ENCODE measurements at regions not wholly inside any gene's neighbourhood (a gene's known extent, or its start where the extent isn't known, plus 50 kb on each side); places are given as distances from the start of the nearest gene placed in this dataset.

DNA sequence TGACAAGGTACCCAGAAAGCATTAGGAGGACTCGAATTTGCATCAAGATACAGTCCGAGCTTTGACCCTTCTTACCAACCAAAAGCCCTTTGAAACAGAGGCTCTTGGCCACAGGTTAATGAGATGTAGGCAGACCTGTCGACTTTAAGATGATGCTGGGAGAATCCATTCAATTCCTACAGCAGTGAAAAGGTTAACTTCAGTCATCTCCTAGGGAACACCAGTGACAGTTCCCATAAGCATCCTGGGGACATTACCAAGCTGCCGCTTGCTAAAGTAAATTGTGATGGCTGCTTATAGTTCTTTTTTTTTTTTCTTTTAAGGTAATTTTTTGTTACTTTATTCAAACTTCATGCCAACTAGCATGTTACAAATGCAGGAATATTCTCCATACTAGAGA, 379.3 kb downstream of the SOX11 start:
- peak; percentile 10 for DNase-seq

DNA sequence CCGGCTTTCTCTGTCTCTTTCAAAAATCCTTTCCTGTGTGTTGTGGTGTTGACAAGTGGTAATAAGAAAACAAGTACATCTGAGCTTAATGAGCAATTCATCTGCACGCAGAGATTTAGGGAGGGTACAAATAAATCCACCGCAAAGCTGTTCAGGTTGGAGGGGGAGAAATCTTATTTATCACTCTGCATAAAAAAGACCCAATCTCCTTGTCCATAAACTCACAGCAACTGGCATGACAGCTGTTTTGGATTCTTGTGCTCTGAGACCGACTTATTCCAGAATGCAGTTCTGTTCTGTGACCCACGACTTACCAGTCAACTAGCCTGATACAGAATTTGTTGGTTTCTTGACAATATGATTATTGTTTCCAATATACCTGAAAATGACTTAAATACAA, 380.1 kb downstream of the SOX11 start:
- peak; percentile 25 for DNase-seq

DNA sequence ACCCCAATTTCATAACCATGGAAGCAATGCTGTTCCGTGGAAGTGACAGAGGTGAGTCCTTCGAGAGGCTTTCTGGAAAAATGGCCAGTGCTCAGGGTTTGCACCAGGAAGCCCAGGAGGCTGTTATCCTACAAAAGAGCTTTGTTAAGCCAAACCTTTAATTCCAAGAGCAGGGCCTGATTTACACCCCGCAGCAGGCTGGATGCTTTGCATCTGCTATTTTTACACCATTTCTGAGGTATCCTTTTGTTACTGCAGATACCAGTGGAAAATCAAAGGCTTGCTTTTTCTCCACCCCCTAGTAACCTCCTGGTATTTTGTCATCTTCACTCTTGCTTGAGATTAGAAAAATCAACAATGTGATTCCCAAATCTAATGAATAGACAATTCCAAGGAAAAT, 380.6 kb downstream of the SOX11 start:
- DNase-seq = peak; percentile 62

DNA sequence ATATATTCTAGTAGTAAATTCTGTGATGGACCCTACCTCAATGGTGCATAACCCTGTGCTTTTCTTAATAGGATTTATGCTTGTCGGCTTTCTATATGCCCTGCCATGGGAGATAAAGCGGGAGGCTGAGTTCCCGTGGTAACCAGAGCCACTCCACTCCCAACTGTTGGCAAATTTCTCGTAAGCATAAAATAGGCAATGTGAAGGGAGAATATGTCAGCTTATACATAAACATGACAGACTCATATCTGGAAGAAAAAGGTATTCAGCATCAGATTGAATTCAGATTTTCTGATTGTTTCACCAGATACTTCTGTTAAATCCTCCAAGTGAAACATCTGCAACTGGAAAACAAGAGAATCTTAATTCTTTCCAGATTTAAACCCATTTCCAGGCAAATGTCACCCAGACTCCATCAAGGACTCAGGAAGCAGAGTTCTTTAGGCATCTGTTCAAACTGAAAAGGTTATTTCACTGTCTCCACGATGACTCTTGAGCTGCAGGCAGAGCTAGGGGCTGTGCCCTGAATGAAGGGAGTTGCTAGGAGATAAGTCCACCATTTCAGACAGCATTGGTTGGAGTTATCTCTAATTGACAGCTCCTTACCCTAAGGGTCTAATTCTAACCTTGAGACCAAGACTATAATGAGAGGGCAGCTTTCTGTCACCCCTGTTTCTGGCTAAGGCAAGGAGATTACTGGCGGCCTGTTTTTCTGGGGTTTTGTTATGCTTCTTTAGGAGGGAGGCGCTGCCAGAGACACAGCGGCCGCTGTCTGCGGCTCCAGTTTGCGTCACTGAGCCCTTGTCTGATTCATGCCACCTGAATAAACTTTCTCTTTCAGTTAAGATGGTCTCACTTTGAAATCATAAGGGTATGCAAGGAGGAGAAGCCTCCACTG, 381.3 kb downstream of the SOX11 start:
- DNase-seq = peak; percentile 69

DNA sequence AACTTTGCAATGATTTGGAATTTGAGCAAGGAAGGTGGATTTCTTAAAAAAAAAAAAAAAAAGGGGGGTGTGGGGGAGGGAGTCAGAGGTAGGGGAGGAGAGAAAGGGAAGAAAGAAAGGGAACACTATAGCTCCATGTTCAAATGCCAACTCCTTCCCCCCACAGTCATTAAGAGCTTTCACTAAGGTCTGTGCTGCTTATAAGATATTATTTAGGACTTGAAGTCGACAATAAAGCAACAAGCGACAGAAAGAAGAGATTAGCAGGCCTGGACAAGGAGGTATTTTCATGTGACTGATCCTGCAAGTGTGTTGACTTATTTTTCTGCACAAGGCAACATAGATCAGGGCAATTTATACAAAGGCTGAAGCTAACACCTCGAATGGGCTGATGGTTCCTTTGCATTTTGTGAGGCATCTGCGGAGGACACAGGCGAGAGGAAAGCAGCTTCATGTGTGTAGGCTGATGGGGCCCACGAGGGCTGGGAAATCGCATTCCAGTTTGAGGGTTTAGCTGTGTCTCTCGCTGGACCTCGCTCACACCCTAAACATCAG, 382.0 kb downstream of the SOX11 start:
- peak; percentile 39 for DNase-seq

DNA sequence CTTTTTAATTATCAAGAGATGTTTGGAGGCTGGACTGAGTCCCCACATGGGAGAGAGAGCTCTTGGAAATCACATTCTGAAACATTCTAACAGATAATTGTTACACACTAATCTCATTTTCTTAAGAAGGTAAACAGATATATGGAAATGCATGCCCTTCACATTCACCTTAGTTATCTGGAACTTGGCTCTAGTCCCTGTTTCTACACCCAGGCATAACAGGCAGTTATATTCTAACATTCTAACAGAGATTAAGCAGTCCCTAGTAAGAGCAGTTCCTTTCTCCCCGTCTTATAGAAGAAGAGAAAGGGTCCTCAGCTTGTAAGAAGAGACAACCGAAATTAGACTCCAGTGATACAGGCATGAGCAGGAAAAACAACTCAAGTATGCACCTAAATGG, 385.4 kb downstream of the SOX11 start:
- peak; percentile 4 for DNase-seq

DNA sequence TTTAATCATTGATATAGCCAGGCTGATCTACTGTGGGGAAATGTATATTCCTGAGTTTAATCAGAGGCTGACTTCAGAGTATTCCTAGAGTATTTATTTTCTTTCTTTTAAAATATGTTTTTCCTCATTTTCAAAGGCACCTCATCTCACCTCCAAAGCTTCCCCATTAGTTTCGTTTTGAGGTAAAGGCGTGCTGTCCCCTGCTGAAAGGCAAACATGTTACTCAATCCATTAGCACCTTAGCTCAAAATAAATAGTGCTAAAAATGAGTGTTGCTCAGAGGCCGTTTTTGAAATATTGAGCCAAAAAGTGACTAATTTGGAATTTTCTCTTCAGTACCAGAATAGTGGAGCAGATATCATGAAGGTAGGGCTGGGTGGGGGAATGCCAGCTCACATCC, 386.2 kb downstream of the SOX11 start:
- DNase-seq = no peak

DNA sequence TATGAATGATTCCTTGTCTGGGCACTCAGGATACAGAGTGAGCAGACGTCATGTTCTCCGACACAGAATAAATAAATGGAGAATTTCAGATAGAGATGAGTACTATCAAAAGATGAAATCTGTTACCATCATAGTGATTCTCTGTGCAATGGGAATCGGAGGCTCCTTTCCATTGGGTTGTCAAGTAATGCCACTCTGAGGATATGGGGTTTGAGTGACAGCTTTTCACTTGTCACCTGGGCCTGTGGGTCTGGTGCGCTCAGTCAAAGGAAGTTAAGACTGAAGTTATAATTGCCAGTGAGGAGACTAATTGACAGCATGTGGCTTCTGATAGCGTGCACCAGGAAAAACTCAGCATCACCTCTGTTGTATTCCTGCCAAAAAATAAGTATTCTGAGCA, 387.2 kb downstream of the SOX11 start:
- DNase-seq = no peak

DNA sequence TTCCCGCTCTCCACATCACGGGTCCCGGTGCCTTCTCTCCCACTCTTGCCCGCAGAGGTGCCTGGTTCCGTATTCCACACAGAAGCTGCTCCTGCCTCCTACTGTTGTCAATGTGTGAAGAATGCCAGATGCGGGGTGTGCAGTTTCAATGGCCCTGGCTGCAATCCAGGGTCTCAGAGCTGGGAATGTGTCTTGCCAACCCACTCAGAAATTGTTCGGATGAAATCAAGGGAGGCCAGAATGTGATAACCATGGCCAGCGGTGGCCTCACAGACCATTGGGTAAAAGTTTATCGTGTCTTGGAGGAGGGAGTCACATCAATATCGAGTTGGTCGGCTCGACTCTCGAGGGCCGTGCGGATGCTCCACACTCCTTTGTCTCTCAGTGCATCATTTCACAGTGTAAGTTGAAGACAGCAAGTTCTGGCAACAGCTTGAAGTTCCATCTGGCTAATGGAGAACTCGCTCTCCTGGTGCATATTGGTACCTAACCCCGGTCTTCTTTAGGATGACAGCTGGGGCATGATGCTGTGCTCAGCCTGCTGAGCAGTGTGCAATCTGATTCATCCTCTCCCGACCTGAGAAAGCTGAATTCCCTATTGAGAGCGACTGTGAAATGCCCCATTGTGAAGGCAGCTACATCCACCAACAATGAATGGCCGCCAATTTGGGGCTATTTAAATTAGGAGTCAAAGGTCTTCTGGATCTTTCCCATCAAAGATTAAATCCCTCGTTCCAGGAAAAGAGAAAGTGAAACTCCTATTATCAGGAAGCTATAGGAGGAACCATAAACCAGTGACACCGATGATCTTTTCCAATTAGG, 389.0 kb downstream of the SOX11 start:
- peak; percentile 33 for DNase-seq

DNA sequence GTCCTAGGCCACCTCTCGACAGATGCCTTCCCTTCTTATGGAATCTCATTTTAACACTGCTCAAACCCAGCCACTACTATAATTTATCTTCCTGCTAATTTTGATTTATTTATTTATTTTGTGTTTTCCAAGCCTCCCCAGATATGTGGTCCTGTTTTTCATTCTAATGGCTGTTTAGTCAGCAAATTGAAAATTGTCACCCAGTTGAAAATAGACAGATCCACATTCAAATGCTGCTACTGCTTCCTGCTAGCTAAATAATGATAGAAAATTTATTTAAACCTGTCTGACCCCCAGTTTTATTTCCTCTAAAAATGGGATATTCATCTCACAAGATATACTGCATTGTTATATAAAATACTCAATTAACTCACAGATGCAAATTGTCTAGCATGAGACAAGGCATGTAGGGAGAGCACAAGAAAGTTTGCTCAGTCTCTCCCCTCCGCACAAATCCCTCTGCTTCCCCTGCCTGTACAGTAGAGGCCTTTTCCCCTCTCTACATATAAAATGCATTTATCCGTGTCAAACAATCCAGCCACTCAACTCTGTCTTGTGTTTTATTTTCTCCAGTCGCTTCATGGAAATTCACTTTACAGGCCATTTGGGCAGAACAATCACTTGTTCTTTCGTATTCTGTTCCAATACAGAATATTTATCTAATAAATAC, 389.9 kb downstream of the SOX11 start:
- no peak for DNase-seq

DNA sequence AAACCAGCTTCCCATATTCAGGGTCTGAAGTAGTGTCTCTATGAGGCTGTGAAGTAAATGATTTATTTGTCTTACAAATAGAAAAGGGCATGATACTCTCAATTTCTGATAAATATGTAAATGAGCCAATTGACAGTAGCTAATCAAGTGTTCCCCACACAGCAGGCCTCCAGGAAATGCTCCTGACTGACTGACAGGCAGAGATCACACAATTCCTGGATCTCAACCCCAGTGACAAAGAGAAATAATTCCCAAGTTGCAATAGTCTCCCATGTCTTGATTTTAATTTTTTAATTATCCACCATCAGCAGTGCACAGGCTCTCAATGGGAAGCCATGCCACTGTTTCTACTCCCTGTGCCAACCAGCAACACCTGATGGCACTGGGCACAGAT, 390.4 kb downstream of the SOX11 start:
- DNase-seq = no peak

DNA sequence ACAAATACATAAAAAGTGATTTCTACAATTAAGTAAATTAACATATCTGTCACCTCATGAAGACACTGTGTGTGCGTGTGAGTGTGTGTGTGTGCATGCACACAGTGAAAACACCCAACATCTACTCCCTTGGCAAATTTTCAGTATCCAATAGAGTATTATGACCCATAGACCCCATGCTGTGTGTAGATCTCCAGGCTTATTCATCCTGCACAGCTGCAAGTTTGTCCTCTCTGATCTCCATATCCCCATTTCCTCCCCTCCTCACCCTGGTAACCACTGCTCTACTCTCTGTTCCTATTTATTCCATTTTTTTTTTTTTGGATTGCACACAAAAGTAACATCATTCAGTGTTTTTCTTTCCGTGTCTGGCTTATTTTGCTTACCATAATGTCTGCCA, 391.0 kb downstream of the SOX11 start:
- peak; percentile 31 for DNase-seq

DNA sequence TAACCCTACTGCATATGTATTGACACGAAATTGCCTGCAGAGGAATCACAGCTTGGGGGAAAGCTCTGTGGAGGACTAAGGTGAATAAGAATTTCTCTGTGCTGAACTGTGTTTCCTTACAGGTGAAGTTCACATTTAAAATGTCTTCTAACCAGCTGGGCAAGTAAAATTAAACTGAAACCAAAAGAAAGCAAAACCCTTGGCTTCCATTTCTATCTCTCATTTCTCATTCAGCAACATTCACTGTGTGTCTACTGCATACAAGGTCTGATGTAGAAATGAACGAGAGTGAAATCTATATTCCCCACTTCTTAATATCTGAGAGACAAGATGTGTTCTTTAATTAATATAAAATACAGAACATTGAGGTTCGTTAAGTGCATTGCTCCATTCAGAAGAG, 397.3 kb downstream of the SOX11 start:
- no peak for DNase-seq

DNA sequence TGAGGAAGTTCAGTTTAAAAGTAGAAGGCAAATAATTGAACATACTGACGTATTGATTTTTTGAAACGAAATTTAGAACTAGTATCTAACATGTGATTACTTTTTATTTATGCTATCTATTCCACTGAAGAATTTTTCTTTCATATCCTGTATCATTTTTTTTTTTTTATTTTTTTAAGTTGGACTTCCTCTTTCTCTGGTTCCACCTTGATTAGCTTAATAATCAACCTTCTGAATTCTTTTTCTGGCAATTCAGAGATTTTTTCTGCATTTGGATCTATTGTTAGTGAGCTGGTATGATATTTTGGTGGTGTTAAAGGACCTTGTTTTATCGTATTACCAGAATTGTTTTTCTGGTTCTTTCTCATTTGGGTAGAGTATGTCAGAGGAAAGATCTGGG, 411.2 kb downstream of the SOX11 start:
- DNase-seq = no peak

DNA sequence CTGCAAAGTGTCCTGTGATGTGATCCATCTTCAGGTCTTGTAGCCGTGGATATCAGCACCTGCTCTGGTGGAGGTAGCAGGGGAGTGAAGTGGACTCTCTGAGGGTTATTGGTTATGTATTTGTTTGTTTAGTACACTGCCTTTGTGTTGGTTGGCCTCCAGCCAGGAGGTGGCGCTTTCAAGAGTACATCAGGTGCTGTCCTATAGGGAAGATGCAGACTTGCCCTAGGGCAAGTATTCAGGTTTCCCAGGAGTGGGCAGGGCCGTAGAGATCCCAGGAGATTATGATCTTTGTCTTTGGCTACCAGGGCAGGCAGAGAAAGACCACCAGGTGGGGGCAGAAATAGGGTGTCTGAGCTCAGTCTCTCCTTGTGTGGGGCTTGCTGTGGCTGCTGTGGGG, 411.8 kb downstream of the SOX11 start:
- peak; percentile 81 for DNase-seq

DNA sequence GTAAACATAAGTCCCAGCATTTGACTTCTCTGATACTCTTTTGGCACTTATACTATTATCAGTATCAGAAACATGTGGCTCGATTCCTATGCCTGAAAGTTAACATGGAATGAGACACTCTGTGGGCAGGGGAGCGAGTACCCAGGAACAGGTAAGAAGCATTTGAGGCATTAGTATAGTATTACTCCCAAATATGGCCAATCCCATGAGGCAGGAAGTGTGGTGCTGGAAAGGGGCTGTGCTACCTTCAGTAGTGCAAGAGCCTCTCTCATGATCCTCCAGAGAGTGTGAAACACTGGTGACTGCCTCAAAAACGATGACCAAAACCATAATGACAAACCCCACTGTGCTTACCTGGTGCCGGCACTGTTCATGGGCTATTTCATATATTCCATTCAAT, 415.1 kb downstream of the SOX11 start:
- DNase-seq = no peak

DNA sequence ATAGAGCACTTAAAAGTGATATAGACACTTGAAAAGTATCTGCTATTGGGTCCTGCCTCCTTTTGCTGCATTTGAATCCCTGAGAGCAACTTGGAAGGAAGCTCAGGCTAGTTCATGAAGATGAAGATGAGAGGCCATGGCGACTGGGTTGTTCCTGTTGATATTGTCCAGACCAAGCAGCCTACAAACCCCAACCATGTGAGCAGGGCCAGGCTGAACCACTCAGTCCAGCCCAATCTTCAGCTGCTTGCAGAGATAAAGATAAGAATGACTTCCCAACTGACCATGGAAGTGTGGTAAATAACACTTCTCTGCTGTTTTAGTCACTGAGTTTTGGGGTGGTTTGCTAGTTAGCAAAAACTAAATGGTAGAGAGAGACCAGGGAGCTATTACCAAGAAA, 417.6 kb downstream of the SOX11 start:
- DNase-seq = no peak

DNA sequence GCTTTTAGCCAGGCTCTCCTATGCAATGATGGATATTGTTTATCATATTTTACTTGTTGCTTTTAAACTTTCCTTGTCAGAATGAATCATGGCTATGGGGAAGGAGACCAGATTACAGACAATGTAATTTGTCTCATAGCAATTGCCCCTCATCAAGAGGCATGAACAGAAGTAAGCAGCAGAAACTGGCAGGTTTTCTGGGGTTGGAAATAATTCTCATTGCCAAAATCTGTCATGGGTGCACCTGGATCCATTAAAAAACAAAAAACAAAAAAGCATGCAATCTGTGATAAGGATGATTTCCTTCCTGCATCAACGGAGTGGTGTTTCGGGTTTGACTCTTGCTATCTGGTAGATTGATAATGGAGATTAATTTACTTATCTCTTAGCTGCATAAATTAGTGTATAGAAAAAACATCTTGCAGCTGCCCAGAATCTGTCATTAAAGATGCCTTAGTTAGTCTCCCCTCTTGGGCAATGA, 419.6 kb downstream of the SOX11 start:
- no peak for DNase-seq

DNA sequence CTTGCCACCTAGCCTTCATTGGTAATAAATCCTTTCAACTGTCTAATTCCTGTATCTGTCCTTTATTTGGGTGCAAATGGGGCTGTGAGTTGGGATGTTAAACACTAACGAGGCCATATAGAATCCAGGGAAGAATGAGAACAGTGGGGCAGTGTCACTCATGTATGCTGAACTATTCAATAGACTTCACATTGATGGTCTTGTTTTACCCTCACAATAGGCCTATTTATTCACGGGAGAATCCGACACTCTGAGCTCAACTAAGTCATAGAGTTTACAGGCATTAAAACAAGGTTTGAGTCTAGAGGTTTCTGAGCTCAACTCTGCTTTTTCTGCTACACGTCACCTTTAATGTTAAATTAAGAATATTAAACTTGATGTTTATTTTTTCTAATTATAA, 421.6 kb downstream of the SOX11 start:
- no peak for DNase-seq

DNA sequence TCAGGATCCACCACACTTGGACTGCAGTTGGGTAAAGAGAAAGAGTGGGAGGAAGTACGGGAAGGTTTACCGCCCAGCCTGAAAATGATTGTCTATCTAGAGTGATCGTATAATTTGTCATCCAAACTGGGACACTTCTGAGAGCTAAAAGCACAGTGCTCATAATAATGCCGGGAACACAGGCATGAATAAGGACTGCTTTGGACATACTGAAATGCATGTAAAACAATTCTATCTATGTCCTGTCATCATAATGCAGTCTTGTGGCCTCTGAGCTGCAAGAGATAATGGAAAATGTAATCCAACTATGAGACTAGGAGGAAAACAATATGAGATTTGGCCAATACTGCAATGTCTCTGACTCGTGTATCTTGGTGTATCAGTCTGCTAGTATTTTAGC, 435.5 kb downstream of the SOX11 start:
- no peak for DNase-seq

DNA sequence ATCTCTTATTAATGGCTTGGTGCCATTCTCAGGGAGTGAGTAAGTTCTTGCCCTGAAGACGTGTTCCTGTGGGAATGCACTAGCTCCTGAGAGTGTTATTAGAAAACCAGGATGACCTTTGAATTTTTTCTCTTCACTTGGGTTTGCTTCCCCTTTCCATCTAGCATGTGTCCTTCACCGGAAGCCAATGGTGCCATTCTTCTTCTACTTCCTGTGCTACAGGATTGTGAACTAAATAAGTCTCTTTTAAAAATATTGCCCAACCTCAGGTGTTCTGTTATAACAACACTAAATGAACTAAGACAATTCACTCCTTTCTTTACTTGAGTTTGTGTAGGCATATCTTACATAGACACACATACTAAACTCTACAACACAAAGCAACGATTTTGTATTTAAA, 447.0 kb downstream of the SOX11 start:
- peak; percentile 2 for DNase-seq

DNA sequence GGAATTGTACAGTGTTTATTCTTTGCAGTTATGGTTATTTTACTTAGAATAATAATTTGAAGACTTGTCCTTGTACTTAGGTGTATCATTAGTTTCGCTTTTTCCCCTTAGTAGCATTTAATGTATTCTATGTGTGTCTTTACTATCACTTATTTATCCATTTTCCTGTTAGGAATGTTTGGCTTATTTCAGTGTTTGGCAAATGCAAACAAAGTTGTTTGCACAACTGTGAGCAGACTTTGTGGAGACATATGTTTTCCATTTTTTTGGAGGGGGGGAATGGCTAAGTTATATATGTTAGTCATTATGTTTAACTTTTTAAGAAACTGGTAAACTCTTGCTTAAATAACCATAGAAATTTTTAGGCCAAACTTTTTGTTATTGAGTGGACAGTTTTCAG, 447.7 kb downstream of the SOX11 start:
- peak; percentile 26 for DNase-seq

DNA sequence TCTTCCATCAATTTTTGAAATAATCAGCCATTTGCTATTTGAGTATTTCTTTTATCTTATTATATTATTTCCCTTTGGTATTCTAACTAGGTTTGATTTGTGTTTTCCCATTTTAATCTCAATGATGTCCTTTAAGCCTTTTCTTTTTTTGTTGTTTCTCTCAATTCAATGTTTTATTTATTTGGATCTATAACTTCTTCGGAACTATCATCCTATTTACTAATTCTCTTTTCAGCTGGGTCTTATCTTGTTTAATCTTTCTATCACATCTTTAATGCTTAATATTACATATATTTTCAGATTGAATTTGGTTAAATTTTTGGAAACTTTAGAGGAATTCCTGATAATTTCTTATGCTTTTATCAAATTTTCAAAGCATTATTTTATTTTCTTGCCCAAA, 448.3 kb downstream of the SOX11 start:
- no peak for DNase-seq

All from NCI-H69 (cell line).